Ishikawa (cell line): ENCODE measurements at regions not wholly inside any gene's neighbourhood (a gene's known extent, or its start where the extent isn't known, plus 50 kb on each side); places are given as distances from the start of the nearest gene placed in this dataset.

ENCODE experiments used
- CEBPB ChIP-seq: IDR thresholded peaks from 2 replicates; pipeline ENCODE4 v1.6.1; 2012
- CREB1 ChIP-seq: IDR thresholded peaks from 2 replicates; pipeline ENCODE4 v1.6.1; 2012; ENCODE audit warnings: low read depth
- EGR1 ChIP-seq: IDR thresholded peaks from 2 replicates; pipeline ENCODE4 v1.6.1; 2012
- EP300 ChIP-seq: IDR thresholded peaks from 2 replicates; pipeline ENCODE4 v1.6.1; 2012; ENCODE audit warnings: borderline replicate concordance
- FOXM1 ChIP-seq: IDR thresholded peaks from 2 replicates; pipeline ENCODE4 v1.6.1; 2012; ENCODE audit warnings: low read depth, borderline replicate concordance
- NFIC ChIP-seq: IDR thresholded peaks from 2 replicates; pipeline ENCODE4 v1.6.1; 2012
- RAD21 ChIP-seq: IDR thresholded peaks from 2 replicates; pipeline ENCODE4 v1.6.1; 2012; ENCODE audit warnings: low read depth
- TAF1 ChIP-seq: IDR thresholded peaks from 2 replicates; pipeline ENCODE4 v1.6.1; 2012; ENCODE audit warnings: low read depth, mild to moderate bottlenecking
- TCF12 ChIP-seq: IDR thresholded peaks from 2 replicates; pipeline ENCODE4 v1.6.1; 2012; ENCODE audit warnings: low read depth
- TEAD4 ChIP-seq: IDR thresholded peaks from 2 replicates; pipeline ENCODE4 v1.6.1; 2012
- YY1 ChIP-seq: IDR thresholded peaks from 2 replicates; pipeline ENCODE4 v1.6.1; 2012; ENCODE audit warnings: low read depth
- ZBTB7A ChIP-seq: IDR thresholded peaks from 2 replicates; pipeline ENCODE4 v1.6.1; 2012; ENCODE audit warnings: low read depth
- TF ChIP-seq, protein P1 (sequence below): IDR thresholded peaks from 2 replicates; pipeline ENCODE4 v1.6.1; 2012; ENCODE audit warnings: low read depth, mild to moderate bottlenecking
- TF ChIP-seq, protein P2 (sequence below): IDR thresholded peaks from 2 replicates; pipeline ENCODE4 v1.6.1; 2012
- TF ChIP-seq, protein P3 (sequence below): IDR thresholded peaks from 2 replicates; pipeline ENCODE4 v1.6.1; 2012

DNA sequence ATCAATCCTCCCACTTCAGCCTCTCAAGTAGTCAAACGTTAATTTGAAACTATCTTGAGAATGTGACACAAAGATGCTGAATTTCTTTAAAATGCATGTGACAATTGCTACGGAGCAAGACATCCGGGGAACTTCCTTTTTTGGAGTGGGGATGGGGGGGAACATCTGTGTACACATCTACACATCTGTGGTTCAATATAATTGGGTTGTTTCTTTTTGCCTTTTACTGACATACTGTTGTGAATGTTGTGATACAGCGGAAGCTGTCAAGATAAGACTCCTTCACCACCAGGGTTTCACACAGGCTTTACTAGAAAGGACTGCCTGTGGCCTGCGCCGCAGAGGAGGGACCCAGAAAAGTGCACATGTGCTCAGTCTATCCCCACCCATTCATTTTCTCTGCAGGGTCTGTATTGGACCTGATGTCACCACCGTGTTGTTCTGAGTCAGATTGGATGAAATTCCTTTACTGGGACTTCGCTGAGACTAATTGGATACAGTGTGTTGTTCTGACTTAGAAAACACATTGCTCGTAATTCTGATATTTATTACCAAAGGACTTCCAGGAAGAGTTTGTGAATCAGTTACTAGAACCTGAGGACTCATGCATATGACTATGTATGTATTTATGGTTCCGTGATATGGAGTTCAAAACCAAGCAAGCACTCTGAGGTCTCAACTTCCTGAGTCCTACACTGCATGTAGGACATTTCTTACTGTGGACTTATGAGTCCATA, 98.7 kb upstream of the SGK1 start:
- TF ChIP-seq EP300: no peak
- TF ChIP-seq TEAD4: no peak
- TF ChIP-seq RAD21: no peak
- no peak for TF ChIP-seq TAF1
- TF ChIP-seq EGR1: no peak
- no peak for TF ChIP-seq TCF12
- no peak for TF ChIP-seq FOXM1
- no peak for TF ChIP-seq CEBPB
- no peak for TF ChIP-seq YY1
- TF ChIP-seq, protein P1, sequence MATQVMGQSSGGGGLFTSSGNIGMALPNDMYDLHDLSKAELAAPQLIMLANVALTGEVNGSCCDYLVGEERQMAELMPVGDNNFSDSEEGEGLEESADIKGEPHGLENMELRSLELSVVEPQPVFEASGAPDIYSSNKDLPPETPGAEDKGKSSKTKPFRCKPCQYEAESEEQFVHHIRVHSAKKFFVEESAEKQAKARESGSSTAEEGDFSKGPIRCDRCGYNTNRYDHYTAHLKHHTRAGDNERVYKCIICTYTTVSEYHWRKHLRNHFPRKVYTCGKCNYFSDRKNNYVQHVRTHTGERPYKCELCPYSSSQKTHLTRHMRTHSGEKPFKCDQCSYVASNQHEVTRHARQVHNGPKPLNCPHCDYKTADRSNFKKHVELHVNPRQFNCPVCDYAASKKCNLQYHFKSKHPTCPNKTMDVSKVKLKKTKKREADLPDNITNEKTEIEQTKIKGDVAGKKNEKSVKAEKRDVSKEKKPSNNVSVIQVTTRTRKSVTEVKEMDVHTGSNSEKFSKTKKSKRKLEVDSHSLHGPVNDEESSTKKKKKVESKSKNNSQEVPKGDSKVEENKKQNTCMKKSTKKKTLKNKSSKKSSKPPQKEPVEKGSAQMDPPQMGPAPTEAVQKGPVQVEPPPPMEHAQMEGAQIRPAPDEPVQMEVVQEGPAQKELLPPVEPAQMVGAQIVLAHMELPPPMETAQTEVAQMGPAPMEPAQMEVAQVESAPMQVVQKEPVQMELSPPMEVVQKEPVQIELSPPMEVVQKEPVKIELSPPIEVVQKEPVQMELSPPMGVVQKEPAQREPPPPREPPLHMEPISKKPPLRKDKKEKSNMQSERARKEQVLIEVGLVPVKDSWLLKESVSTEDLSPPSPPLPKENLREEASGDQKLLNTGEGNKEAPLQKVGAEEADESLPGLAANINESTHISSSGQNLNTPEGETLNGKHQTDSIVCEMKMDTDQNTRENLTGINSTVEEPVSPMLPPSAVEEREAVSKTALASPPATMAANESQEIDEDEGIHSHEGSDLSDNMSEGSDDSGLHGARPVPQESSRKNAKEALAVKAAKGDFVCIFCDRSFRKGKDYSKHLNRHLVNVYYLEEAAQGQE: no peak
- TF ChIP-seq CREB1: no peak
- TF ChIP-seq, protein P2, sequence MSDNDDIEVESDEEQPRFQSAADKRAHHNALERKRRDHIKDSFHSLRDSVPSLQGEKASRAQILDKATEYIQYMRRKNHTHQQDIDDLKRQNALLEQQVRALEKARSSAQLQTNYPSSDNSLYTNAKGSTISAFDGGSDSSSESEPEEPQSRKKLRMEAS: no peak
- TF ChIP-seq NFIC: no peak
- TF ChIP-seq, protein P3, sequence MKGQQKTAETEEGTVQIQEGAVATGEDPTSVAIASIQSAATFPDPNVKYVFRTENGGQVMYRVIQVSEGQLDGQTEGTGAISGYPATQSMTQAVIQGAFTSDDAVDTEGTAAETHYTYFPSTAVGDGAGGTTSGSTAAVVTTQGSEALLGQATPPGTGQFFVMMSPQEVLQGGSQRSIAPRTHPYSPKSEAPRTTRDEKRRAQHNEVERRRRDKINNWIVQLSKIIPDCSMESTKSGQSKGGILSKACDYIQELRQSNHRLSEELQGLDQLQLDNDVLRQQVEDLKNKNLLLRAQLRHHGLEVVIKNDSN: no peak
- no peak for TF ChIP-seq ZBTB7A

DNA sequence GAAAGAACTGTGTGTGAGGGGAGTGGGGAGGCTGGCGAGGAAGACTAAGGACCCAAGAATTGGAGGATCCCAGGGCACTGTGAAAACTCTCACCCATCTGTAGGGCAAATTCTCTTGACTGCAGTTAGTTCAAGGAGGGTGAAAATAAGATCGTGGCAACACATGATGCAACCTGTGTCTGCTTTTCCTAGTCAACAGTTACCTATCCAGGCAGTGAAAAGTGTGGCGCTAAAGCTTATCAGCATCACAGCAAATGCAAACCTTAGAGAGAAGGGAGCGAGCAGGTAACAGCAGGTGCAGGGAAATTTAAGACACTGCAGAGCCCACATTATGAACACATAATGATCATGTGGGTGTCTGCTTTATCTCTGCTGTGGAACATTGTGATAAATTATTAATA, 97.7 kb upstream of the SGK1 start:
- TF ChIP-seq NFIC: no peak
- TF ChIP-seq YY1: no peak
- TF ChIP-seq TEAD4: no peak

DNA sequence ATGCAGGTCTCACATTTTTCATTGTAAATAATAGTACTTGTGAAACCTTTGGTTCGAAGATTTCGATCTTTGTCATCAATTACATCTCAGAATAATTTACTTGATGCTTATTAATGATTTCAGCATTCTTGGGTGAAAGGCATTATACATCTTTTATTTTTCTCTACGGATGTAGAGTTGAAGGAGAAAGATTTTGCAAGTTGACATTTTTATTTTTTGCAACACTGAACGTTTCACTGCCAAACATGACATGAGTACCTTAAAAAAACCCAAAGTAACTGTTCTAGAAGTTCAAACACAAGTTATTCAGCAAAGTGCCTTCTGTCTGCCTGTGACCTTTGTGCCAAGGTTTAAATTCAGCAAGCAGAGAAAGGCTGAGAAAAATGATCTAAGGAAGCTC, 97.3 kb upstream of the SGK1 start:
- TF ChIP-seq FOXM1 (no peak), TEAD4 (no peak), RAD21 (no peak), ZBTB7A (no peak), YY1 (no peak), TCF12 (no peak), EP300 (no peak), NFIC (no peak), TAF1 (no peak), CEBPB (no peak)
- TF ChIP-seq, protein P3: no peak

DNA sequence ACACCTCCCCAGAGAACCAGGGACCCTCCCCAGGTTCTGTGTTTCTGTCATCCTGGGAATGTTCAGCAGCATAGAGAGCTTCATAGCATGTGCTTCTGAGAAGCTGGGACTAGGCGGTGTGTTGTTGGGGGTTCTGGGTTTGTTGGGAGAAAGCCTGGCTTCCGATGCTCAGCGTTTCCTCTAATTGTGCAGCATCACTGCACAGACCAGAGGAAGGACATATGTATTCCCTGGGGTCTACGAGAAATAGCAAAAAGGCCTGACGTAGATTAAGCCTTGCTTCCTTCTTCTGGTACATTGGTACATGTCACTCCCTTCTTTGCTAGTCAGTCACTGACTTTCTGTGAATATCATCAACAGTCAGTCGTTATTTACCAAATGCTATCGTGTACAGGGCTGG, 96.9 kb upstream of the SGK1 start:
- TF ChIP-seq, protein P3: no peak
- TF ChIP-seq TAF1: no peak
- no peak for TF ChIP-seq TEAD4
- TF ChIP-seq EGR1: no peak
- no peak for TF ChIP-seq CEBPB
- no peak for TF ChIP-seq ZBTB7A
- TF ChIP-seq, protein P2: no peak
- TF ChIP-seq FOXM1: no peak
- no peak for TF ChIP-seq EP300
- no peak for TF ChIP-seq TCF12
- TF ChIP-seq, protein P1: no peak
- no peak for TF ChIP-seq RAD21

DNA sequence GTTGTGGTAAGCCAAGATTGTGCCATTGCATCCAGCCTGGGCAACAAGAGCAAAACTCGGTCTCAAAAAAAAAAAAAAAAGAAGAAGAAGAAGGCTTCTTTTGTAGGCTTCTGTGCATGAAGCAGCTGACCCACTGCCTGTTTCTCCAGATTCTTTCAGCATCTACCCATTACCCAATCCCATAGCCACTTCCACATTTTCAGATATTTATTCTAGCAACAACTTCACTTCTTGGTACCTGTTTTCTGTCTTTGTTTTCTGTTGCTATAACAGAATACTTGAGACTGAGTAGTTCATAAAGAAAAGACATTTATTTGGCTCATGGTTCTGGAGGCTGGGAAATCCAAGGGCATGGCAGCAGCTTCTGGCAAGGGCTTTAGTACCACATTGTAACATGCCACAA, 95.3 kb upstream of the SGK1 start:
- TF ChIP-seq RAD21 (no peak), TCF12 (no peak), EGR1 (no peak), NFIC (no peak), TEAD4 (no peak), ZBTB7A (no peak), TAF1 (no peak), YY1 (no peak), CREB1 (no peak), FOXM1 (no peak), CEBPB (no peak)
- TF ChIP-seq, protein P3: no peak
- TF ChIP-seq, protein P2: no peak
